GM19395 (cell line): ENCODE measurements at regions not wholly inside any gene's neighbourhood (a gene's known extent, or its start where the extent isn't known, plus 50 kb on each side); places are given as distances from the start of the nearest gene placed in this dataset.
"Not testable (repeated sequence)": the region's sequence is repeated elsewhere in the genome, so short reads cannot be mapped to it uniquely, and the experiment has no call there.

Experiments used
- ATAC-seq: cut with Tn5 transposase; IDR thresholded peaks from one replicate; pipeline ENCODE4 v1.9.1; 2021; ENCODE audit warnings: mild to moderate bottlenecking, moderate library complexity; ENCODE audit not compliant: unreplicated experiment

GRCh38 chr16:80092681-80093080 is 448.1 kb upstream of the DYNLRB2 start:
- no peak for ATAC-seq

GRCh38 chr16:80091453-80091852 is 449.3 kb upstream of the DYNLRB2 start:
- not testable (repeated sequence) for ATAC-seq

DNA sequence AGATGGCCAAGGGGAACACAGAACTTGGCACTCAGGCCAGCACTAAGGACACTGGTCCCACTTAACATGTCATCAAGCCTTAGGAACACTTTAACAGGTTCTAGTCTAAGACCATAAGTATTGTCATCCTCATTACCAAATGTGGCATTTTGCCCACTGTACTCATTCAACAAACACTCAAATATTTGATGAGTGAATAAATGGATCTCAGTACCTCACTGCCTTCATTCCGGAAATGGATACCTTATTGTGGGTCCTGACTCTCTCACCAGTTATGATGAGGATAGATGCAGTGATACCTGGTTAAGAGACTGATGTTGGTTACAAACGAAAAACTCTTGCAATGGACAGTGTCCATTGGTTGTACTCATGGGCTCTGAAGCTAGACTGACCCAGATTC is 455.2 kb upstream of the DYNLRB2 start:
- ATAC-seq: no peak

DNA sequence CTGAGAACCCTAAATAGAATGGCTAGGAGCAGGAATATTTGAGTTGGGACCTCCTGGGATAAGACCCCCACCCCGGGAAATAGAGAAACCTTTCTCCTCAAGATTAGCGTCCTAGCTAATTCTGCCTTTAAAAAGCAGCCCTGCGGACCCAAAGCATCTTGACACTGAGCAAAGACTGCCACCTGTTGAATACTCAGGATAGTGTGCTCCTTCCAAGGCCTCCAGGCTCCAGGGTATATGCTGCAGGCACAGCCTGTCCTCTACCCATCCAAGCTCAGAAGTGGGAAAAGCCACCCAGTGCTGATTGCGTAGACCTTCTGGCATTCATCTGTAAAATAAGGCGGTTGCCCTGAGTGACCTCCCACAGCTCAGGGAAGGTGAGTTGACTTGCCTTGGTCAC is 456.2 kb upstream of the DYNLRB2 start:
- no peak for ATAC-seq

DNA sequence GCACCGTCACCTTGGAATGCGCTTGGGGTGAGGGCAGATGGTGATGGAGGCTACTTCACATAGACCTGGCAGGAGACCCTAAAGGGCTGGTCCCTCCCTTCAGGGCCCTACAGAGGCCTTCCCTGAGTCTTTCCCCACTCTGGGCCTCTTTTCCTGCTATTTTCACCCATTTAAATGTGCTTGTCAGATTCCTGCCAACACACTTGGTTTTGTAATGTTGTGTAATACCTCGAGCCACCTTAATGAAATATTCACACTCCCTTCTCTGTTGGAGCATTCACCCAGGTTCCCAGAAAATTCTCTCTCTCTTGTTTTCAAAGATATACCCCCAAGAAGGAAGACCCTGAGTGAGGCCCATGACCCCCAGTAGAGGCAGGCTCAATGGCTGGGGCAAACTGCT is 456.6 kb upstream of the DYNLRB2 start:
- ATAC-seq: no peak

GRCh38 chr16:80082906-80083305 is 457.9 kb upstream of the DYNLRB2 start:
- no peak for ATAC-seq

DNA sequence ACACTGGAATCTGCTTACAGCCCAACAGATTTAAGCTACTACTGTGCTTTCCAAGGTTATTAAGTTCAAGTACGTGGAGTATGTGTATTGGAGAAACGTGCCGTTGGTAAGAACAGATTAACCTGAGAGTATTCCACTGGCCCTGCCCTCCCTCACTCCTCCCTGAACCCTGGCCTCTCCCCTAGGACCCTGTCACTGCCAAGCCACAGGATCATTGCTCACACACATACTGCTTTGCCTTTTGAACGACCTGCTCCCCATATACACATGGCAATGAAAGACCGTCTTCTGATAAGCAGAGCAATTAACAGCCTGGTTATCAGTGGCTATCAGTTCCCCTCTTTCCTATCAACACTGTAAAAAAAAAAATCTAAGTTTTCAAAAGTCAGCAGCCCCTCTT is 458.9 kb upstream of the DYNLRB2 start:
- ATAC-seq: no peak

DNA sequence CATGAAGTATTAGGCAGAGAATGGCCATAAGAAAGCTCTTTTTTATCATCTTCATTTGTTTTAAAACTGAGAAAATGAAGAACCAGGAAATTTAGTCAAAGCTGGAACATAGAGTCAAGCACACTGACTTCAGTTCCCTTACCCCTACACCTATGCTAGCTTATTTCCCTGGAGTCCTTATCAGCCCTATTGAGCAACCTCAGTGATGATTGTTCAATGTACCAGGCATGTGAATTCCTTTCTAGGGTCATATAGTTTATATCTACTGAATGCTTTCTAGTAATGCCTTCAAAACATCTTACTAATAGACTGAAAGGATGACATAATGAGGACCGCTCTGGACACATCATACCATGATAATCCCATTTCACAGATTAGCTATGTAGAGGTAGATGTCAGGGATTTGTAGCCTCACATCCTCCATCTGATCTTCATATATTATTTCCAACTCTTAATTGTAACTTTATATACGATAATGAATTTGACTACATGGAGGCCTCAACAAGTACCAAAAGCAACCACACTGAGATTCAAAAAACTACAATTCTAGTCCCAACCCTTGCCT is 460.4 kb upstream of the DYNLRB2 start:
- ATAC-seq: no peak

DNA sequence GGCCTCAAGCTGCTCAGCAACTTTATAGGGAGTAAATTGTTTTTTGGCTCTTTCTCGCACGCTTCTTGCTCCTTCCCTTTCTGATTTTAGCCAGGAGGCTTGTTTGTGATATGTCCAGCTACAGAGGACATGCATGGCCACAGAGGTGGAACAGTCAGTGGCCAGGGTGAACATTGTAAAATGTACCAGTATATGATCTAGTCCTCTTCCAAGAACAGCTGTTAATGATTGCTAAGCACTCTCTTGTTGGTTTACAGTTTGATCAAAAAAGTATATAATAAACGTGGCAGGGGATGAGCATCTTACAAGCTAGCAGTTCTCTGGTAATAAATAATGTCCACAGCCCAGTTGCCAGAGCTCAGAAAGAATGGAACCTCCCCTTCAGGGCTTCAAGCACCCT is 461.7 kb upstream of the DYNLRB2 start:
- no peak for ATAC-seq

DNA sequence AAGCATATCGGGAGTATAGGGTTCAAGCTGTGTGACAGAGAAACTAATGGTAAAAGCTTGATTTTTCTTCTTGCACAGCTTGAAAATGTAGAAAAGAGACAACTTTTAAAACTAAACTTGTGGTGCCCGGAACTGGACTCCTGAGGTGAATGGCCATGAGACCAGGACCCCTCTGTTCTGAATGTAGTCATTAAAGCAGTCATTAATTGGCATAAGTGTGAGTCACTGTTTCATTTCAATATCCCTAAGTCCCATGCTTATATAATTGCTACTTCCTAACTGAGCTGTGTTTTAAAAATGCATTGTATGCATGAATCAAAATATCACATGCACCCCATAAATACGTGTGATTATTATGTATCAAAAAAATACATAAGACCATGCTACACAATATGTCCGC is 463.1 kb upstream of the DYNLRB2 start:
- no peak for ATAC-seq

DNA sequence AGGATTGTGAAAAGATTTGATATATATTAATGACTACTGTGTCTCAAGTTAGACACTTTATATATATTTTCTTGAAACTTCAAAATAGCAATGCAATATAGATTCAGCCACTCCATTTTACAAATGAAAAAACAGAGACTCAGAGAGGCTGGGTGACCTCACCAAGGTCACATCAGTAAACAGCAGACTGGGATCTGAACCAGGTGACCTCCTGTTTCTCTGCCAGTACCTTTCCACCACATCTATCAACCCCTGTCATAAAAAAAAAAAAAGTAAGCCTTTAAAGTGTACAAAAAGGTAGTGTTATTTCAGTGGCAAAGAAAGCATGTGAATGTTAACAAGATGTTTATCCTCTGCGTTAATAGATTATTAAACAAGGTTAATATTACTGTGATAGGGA is 466.5 kb upstream of the DYNLRB2 start:
- no peak for ATAC-seq

- ATAC-seq: no peak
Measured at GRCh38 chr16:80071964-80072456, 468.8 kb upstream of the DYNLRB2 start.

- ATAC-seq: no peak
Measured at GRCh38 chr16:80066805-80067580, 466.5 kb upstream of the MAF start.

DNA sequence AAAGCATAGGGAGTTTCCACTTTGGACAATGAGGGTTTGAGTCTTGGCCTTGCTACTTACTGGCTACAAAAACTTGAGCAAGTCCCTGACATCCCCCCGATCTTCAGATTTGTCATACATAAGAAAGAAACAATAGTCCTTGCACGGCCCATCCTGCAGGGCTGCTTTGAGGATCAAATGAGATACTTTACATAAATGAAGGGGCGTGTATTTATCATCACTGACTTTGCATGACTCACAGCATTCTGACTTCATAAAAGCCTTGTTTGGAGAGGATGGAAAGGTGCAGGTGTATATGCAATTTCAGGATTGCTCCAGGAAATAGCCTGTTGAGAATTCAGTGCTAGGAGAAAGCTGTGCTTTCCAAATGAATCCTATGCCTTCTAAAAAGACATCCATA is 465.0 kb upstream of the MAF start:
- no peak for ATAC-seq

DNA sequence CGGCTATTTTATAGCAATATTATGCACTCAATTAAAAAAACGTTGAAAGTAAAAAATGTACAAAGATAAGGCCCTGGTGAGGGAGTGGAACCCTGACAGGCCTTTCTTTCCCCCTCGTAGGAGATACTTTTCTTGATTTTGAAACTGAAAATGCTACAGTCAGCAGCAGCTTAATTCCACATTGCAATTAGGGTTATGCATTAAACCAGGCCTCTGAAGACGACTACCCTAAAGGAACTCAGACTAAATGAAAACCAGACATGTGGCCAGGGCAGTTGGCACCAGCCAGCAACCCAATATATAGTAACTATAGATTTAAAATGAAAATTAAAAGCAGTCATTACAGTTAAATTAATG is 463.2 kb upstream of the MAF start:
- no peak for ATAC-seq

DNA sequence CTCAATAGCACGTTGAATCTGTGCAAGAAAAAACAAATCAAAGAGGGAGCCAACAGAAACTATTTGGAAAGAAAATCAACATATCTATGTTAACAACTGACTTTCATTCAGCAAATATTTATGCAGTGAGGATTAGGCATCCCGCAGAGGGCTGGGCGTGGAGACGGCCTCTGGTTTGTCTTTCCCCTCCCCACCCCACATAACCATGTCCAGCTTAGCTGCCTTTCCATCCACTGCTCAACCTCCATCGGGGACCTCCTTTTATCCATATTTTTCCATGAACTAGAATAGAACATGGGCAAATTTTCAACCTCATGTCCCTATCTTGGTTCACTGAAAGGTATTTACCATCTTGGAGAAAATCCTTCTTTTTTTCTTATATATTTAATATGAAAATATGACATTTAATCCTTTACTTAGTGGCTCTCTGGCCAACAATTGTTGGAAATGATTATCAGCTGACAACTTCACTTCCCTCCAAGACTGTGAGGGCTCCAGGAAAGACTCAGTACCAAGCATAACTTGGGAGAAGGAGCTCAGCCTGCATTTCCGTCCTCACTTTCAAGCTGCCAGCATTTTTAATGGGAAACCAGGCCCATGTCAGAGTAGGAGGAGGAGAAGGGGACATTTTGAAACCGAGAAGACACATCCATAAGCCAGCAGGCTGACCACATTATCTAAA is 462.6 kb upstream of the MAF start:
- no peak for ATAC-seq

GRCh38 chr16:80062361-80063030 is 462.0 kb upstream of the MAF start:
- ATAC-seq: no peak

GRCh38 chr16:80060470-80060869 is 459.9 kb upstream of the MAF start:
- ATAC-seq: no peak

DNA sequence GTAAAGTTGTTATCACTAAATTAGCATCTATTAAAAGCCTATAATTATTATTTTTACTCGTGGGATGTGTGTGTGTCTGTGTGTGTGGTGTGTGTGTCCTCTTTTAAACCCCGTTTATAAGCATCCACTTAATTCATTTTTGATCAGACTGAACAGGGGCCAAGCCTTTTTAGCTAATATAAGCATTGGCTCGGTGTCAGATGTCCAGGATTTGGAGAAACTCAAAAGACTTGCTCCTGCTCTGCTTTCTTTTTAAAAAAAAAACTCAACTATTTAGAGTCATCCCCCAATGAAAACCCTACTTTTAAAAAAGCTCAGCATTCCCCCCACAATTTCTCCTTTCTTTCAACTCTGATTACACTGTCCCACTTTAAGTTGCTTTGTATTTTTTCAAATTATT is 459.3 kb upstream of the MAF start:
- ATAC-seq: no peak

- no peak for ATAC-seq
Measured at GRCh38 chr16:80058214-80058613, 457.7 kb upstream of the MAF start.

DNA sequence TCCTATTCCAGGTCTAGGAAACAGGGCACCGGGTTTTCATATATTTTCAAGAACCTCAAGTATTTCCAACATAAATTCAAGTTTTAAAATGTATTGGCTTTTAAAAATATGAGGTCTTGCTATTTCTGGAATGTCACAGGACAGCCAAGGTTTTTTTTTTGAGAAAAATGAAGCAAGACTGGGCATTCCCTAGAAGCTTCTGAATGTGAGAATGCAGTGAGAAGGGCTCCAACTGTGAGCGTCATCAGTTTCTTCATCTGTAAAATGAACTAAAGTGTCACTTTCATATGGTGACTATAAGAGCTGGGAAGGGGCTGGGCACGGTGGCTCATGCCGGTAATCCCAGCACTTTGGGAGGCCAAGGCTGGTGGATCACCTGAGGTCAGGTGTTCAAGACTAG is 455.8 kb upstream of the MAF start:
- ATAC-seq: no peak

GRCh38 chr16:80055831-80056230 is 455.3 kb upstream of the MAF start:
- ATAC-seq: no peak
